MM.1S (cell line): ENCODE measurements at regions not wholly inside any gene's neighbourhood (a gene's known extent, or its start where the extent isn't known, plus 50 kb on each side); places are given as distances from the start of the nearest gene placed in this dataset.

Source experiments
- DNase-seq: peaks from one replicate; pipeline ENCODE4 v3.0.0-alpha.2; 2015
- H2AFZ ChIP-seq: fragments of 300-600 bp; sonication (generic); 2 replicates; pipeline ENCODE4 v1.6.0; 2016; ENCODE audit warnings: antibody characterized with exemption, low read length
- H3F3A ChIP-seq: fragments of 300-600 bp; sonication (generic); 2 replicates; pipeline ENCODE4 v1.6.1; 2016; ENCODE audit warnings: mild to moderate bottlenecking, antibody characterized with exemption, low read length, moderate library complexity, mixed read lengths; ENCODE audit not compliant: insufficient read depth
- H3K27ac ChIP-seq: fragments of 300-600 bp; sonication (generic); 2 replicates; pipeline ENCODE4 v1.5.1; 2016; ENCODE audit warnings: mild to moderate bottlenecking, low read length
- H3K27me3 ChIP-seq: fragments of 300-600 bp; sonication (generic); replicated peaks from 2 replicates; pipeline ENCODE4 v1.6.0; 2016; ENCODE audit warnings: low read length; ENCODE audit not compliant: insufficient read depth
- H3K36me3 ChIP-seq: fragments of 300-600 bp; sonication (generic); replicated peaks from 2 replicates; pipeline ENCODE4 v1.6.1; 2016; ENCODE audit warnings: mild to moderate bottlenecking, low read length, mixed read lengths; ENCODE audit not compliant: insufficient read depth
- H3K4me1 ChIP-seq: fragments of 300-600 bp; sonication (generic); 2 replicates; pipeline ENCODE4 v1.6.1; 2016; ENCODE audit warnings: low read length, mixed read lengths
- H3K4me2 ChIP-seq: fragments of 300-600 bp; sonication (generic); 2 replicates; pipeline ENCODE4 v1.6.0; 2016; ENCODE audit warnings: low read depth, low read length
- H3K4me3 ChIP-seq: fragments of 300-600 bp; sonication (generic); 2 replicates; pipeline ENCODE4 v1.5.1; 2016; ENCODE audit warnings: low read length, mixed read lengths
- H3K79me2 ChIP-seq: fragments of 300-600 bp; sonication (generic); 2 replicates; pipeline ENCODE4 v1.6.1; 2016; ENCODE audit warnings: mixed run types, low read length, mixed read lengths
- H3K9ac ChIP-seq: fragments of 300-600 bp; sonication (generic); 2 replicates; pipeline ENCODE4 v1.6.1; 2016; ENCODE audit warnings: low read length, mixed read lengths
- H3K9me2 ChIP-seq: fragments of 300-600 bp; sonication (generic); replicated peaks from 2 replicates; pipeline ENCODE4 v1.6.1; 2016; ENCODE audit warnings: mild to moderate bottlenecking, low read length, mixed read lengths; ENCODE audit not compliant: insufficient read depth
- H3K9me3 ChIP-seq: fragments of 300-600 bp; sonication (generic); replicated peaks from 2 replicates; pipeline ENCODE4 v1.6.1; 2016; ENCODE audit warnings: mild to moderate bottlenecking, low read length, mixed read lengths; ENCODE audit not compliant: insufficient read depth
- H4K20me1 ChIP-seq: fragments of 300-600 bp; sonication (generic); 2 replicates; pipeline ENCODE4 v1.6.1; 2016; ENCODE audit warnings: mild to moderate bottlenecking, low read length, moderate library complexity, mixed read lengths; ENCODE audit not compliant: insufficient read depth
- EZH2 ChIP-seq: fragments of 300-600 bp; sonication (generic); optimal IDR thresholded peaks from 2 replicates; pipeline ENCODE3; 2017; ENCODE audit warnings: low read depth, mild to moderate bottlenecking, antibody characterized with exemption, low read length, mixed read lengths
- EZH2phosphoT487 ChIP-seq: fragments of 300-600 bp; sonication (generic); IDR thresholded peaks from 2 replicates; pipeline ENCODE4 v1.6.1; 2018; ENCODE audit warnings: antibody characterized with exemption, low read length
- TF ChIP-seq, protein P1 (sequence below): fragments of 300-600 bp; sonication (generic); IDR thresholded peaks from 2 replicates; pipeline ENCODE4 v1.5.1; 2016; ENCODE audit warnings: antibody characterized with exemption, low read length, mixed read lengths

DNA sequence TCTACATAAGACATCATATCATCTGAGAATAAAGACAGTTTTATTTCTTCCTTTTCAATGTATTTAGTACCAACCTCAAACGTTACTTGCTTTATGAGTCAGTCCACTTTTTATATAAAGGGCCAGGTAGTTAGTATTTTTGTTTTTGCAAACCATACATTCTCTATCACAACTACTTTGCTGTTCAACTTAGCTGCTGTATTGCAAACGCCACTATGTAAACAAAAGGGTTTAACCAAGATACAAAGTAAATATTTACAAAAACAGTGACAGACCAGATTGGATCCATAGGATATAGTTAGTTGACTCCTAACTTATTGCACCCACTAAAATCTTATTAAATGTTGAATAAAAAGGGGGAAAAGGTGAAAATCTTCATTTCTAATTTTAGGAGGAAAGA is 87.7 kb upstream of the FOXG1 start:
- no peak overlapping the region for H3K4me2 ChIP-seq
- H4K20me1 ChIP-seq: no peaks in the 10 kb centered on the region
- H3K9me3 ChIP-seq: no peaks in the 10 kb centered on the region
- no peak for DNase-seq
- no peaks in the 10 kb centered on the region for H3K9me2 ChIP-seq
- no peak overlapping the region for H3K27ac ChIP-seq
- H3K79me2 ChIP-seq: no peaks in the 10 kb centered on the region
- no peaks in the 10 kb centered on the region for H3K36me3 ChIP-seq
- no peak overlapping the region for H3K9ac ChIP-seq
- no peaks in the 10 kb centered on the region for H3F3A ChIP-seq
- no peak overlapping the region for H3K4me3 ChIP-seq
- no peak overlapping the region for H2AFZ ChIP-seq
- no peaks in the 10 kb centered on the region for H3K27me3 ChIP-seq
- no peaks in the 10 kb centered on the region for H3K4me1 ChIP-seq
- TF ChIP-seq, protein P1, sequence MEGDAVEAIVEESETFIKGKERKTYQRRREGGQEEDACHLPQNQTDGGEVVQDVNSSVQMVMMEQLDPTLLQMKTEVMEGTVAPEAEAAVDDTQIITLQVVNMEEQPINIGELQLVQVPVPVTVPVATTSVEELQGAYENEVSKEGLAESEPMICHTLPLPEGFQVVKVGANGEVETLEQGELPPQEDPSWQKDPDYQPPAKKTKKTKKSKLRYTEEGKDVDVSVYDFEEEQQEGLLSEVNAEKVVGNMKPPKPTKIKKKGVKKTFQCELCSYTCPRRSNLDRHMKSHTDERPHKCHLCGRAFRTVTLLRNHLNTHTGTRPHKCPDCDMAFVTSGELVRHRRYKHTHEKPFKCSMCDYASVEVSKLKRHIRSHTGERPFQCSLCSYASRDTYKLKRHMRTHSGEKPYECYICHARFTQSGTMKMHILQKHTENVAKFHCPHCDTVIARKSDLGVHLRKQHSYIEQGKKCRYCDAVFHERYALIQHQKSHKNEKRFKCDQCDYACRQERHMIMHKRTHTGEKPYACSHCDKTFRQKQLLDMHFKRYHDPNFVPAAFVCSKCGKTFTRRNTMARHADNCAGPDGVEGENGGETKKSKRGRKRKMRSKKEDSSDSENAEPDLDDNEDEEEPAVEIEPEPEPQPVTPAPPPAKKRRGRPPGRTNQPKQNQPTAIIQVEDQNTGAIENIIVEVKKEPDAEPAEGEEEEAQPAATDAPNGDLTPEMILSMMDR: no peak
- no peak for TF ChIP-seq EZH2
- TF ChIP-seq EZH2phosphoT487: no peak

DNA sequence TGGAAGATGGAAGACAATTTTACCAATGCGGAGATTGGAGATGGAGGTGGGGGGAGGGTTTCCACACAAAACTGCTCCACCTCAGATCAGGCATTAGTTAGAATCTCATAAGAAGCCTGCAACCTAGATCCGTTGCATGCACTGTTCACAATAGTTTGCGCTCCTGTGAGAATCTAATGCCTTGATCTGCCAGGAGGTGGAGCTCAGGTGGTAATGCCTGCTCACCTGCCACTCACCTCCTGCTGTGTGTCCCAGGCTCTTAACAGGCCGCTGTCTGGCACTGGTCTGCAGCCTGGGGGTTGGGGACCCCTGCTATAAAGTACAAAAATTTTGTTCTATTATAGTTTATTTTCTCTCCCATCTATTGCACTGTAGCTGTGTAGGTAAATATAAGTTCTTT is 84.9 kb upstream of the FOXG1 start:
- TF ChIP-seq EZH2phosphoT487: no peak
- no peak for TF ChIP-seq EZH2
- TF ChIP-seq, protein P1: no peak
- Histone ChIP-seq H3K9ac (no peak overlapping the region), H3F3A (no peaks in the 10 kb centered on the region), H3K9me3 (no peaks in the 10 kb centered on the region), H4K20me1 (no peaks in the 10 kb centered on the region), H3K36me3 (no peaks in the 10 kb centered on the region), H2AFZ (no peak overlapping the region), H3K4me3 (no peak overlapping the region), H3K27me3 (no peaks in the 10 kb centered on the region), H3K79me2 (no peaks in the 10 kb centered on the region), H3K4me1 (no peaks in the 10 kb centered on the region), H3K4me2 (no peak overlapping the region), H3K9me2 (no peaks in the 10 kb centered on the region), H3K27ac (no peak overlapping the region)
- DNase-seq: no peak

DNA sequence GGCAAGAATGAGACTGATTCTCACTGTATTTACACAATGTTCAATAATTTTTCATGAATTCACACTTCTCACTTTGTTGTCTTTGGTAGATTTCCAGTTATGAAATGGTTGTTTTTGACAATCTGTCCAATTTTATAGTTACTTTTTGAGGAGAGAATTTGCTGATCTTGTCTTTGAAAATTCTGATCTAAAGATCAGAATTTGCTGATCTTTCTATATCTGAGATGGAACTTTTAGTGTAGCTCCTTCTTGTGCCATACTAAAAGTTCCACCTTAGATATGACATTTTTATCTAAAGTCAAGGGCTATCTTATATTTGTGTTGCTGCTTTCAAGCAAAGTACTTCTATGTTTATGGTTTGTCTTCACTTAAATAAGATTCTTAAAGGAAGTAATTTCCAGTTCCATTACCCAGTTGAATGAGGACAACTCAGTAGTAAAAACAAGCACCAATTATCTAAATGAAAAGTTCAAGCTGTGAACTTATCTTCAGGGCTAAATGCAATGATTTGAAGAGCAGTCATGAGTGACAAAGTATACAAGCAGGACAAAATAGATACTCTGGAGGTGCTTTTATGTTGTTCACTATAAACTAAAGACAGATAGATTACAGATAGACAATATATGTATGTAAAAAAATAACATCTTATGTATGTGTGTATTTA is 76.4 kb upstream of the FOXG1 start:
- Histone ChIP-seq H3F3A (no peaks in the 10 kb centered on the region), H3K9me3 (no peaks in the 10 kb centered on the region), H3K9me2 (no peaks in the 10 kb centered on the region), H3K4me3 (no peak overlapping the region), H2AFZ (no peak overlapping the region), H3K79me2 (no peaks in the 10 kb centered on the region), H3K4me2 (no peak overlapping the region), H3K27me3 (no peaks in the 10 kb centered on the region), H4K20me1 (no peaks in the 10 kb centered on the region), H3K4me1 (no peaks in the 10 kb centered on the region), H3K27ac (no peak overlapping the region), H3K9ac (no peak overlapping the region), H3K36me3 (no peaks in the 10 kb centered on the region)
- TF ChIP-seq, protein P1: no peak
- TF ChIP-seq EZH2 (no peak), EZH2phosphoT487 (no peak)
- no peak for DNase-seq
